Transverse colon (tissue), 4 donors: ENCODE measurements at regions not wholly inside any gene's neighbourhood (a gene's known extent, or its start where the extent isn't known, plus 50 kb on each side); places are given as distances from the start of the nearest gene placed in this dataset.

Experiments
- CTCF ChIP-seq, 5 experiments: fragments of 200-600 bp in 3 of 5; fragments of 450-650 bp in 2 of 5; sonication (generic) in 3 of 5; IDR thresholded peaks; 1 replicate in 2 of 5; 2 replicates in 3 of 5; pipeline ENCODE4 v1.5.1; 2016 to 2017; ENCODE audit warnings: antibody characterized with exemption in 5 of 5, inconsistent platforms in 3 of 5, mild to moderate bottlenecking in 2 of 5, moderate library complexity in 1 of 5
- POLR2A ChIP-seq: fragments of 450-650 bp; IDR thresholded peaks from one replicate; pipeline ENCODE4 v1.6.1; 2016; ENCODE audit warnings: antibody characterized with exemption, mild to moderate bottlenecking, moderate library complexity
- POLR2AphosphoS5 ChIP-seq, 3 donors: sonication (generic); formaldehyde crosslinking; IDR thresholded peaks; one replicate each; pipeline ENCODE4 v1.6.1; 2016; ENCODE audit warnings: antibody characterized with exemption in 3 of 3

- TF ChIP-seq CTCF (IDR thresholded peaks at IDR 0.05) (no peak), POLR2A (no peak), POLR2AphosphoS5 (IDR thresholded peaks at IDR 0.05) (no peak)
Observed at GRCh38 chr22:49446145-49446758, 381.4 kb downstream of the BRD1 start.
